ENCODE measurements at regions not wholly inside any gene's neighbourhood (a gene's known extent, or its start where the extent isn't known, plus 50 kb on each side); places are given as distances from the start of the nearest gene placed in this dataset.

- peak in 4 of 14 experiments; percentile 10 to 31 (median 24) for DNase-seq
- Mint-ChIP-seq H3K4me1 (ENCODE audit: low read depth) (peaks cover 19% of the 10 kb centered on the region), H3K27me3 (peaks cover 4% of the 10 kb centered on the region), H3K36me3 (ENCODE audit: low read depth) (no peaks in the 10 kb centered on the region), H3K4me3 (no peak overlapping the region), H3K27ac (no peak overlapping the region), H3K9me3 (no peaks in the 10 kb centered on the region)
- no peaks in the 10 kb centered on the region for H3K27me3 ChIP-seq (ENCODE audit: control insufficient read depth in 1 of 2, insufficient read depth in 2 of 2, low read length in 2 of 2)
- H3K4me1 ChIP-seq (ENCODE audit: insufficient read depth, low read length), result no peaks in the 10 kb centered on the region
- H3K9me3 ChIP-seq (ENCODE audit: control insufficient read depth in 1 of 2, insufficient read depth in 1 of 2, low read length in 2 of 2), result no peaks in the 10 kb centered on the region
- no peaks in the 10 kb centered on the region for H3K36me3 ChIP-seq (ENCODE audit: insufficient read depth, low read length)
- H3K27ac ChIP-seq (ENCODE audit: low read depth in 1 of 2, low read length in 2 of 2), result no peak overlapping the region
- ATAC-seq (ENCODE audit: poor library complexity), result no peak
- H3K4me3 ChIP-seq (ENCODE audit: low read length), result no peak overlapping the region
- intact Hi-C loops (cut with DNase I, micrococcal nuclease), result loop anchor here in 1 of 2 experiments (2.0 kb wide), 1 partner anchor 590 kb away; no protein-coding TSS in a partner anchor
- peak; percentile 67 for TF ChIP-seq CTCF (IDR thresholded peaks at IDR 0.05)
- POLR2A ChIA-PET, result no interaction called here
- CTCF ChIA-PET, result no interaction called here
These were observed 169.7 kb upstream of the TMCO5A start for GRCh38 chr15:37764733-37765191.

- no peaks in the 10 kb centered on the region for H3K4me1 ChIP-seq (ENCODE audit: insufficient read depth, low read length)
- Mint-ChIP-seq H3K27ac (no peak overlapping the region), H3K4me1 (ENCODE audit: low read depth) (peaks cover 19% of the 10 kb centered on the region), H3K4me3 (no peak overlapping the region), H3K36me3 (ENCODE audit: low read depth) (no peaks in the 10 kb centered on the region), H3K9me3 (no peaks in the 10 kb centered on the region), H3K27me3 (peaks cover 4% of the 10 kb centered on the region)
- intact Hi-C loops (cut with DNase I, micrococcal nuclease), result loop anchor here (2.0 kb wide), 2 partner anchors 585 to 589 kb away; no protein-coding TSS in a partner anchor
- DNase-seq, result peak in 1 of 14 experiments; percentile 6
- no peak overlapping the region for H3K4me3 ChIP-seq (ENCODE audit: low read length)
- H3K36me3 ChIP-seq (ENCODE audit: insufficient read depth, low read length), result no peaks in the 10 kb centered on the region
- CTCF ChIA-PET, result no interaction called here
- H3K27ac ChIP-seq (ENCODE audit: low read depth in 1 of 2, low read length in 2 of 2), result no peak overlapping the region
- no peak for ATAC-seq (ENCODE audit: poor library complexity)
- H3K9me3 ChIP-seq (ENCODE audit: control insufficient read depth in 1 of 2, insufficient read depth in 1 of 2, low read length in 2 of 2), result no peaks in the 10 kb centered on the region
- no peak for TF ChIP-seq CTCF (IDR thresholded peaks at IDR 0.05)
- POLR2A ChIA-PET, result no interaction called here
- H3K27me3 ChIP-seq (ENCODE audit: control insufficient read depth in 1 of 2, insufficient read depth in 2 of 2, low read length in 2 of 2), result no peaks in the 10 kb centered on the region
These were observed 168.7 kb upstream of the TMCO5A start for GRCh38 chr15:37765786-37766185.

GRCh38 chr15:37767841-37768455 lies 166.5 kb upstream of the TMCO5A start:
- POLR2A ChIA-PET, result no interaction called here
- Histone ChIP-seq H3K27ac (ENCODE audit: low read depth in 1 of 2, low read length in 2 of 2) (no peak overlapping the region), H3K4me1 (ENCODE audit: insufficient read depth, low read length) (no peaks in the 10 kb centered on the region), H3K4me3 (ENCODE audit: low read length) (no peak overlapping the region), H3K36me3 (ENCODE audit: insufficient read depth, low read length) (no peaks in the 10 kb centered on the region), H3K9me3 (ENCODE audit: control insufficient read depth in 1 of 2, insufficient read depth in 1 of 2, low read length in 2 of 2) (no peaks in the 10 kb centered on the region), H3K27me3 (ENCODE audit: control insufficient read depth in 1 of 2, insufficient read depth in 2 of 2, low read length in 2 of 2) (peaks cover 0 to 2% of the 10 kb centered on the region in 2 experiments)
- CTCF ChIA-PET, result no interaction called here
- Mint-ChIP-seq H3K4me3 (no peak overlapping the region), H3K36me3 (ENCODE audit: low read depth) (no peaks in the 10 kb centered on the region), H3K9me3 (no peaks in the 10 kb centered on the region), H3K4me1 (ENCODE audit: low read depth) (peaks cover 19% of the 10 kb centered on the region), H3K27me3 (peaks cover 4% of the 10 kb centered on the region), H3K27ac (no peak overlapping the region)
- intact Hi-C loops (cut with DNase I, micrococcal nuclease), result loop anchor here in 1 of 2 experiments (2.0 kb wide), 1 partner anchor 583 kb away; no protein-coding TSS in a partner anchor
- DNase-seq (no peak), ATAC-seq (ENCODE audit: poor library complexity) (no peak)
- no peak for TF ChIP-seq CTCF (IDR thresholded peaks at IDR 0.05)
